ENCODE measurements at regions not wholly inside any gene's neighbourhood (a gene's known extent, or its start where the extent isn't known, plus 50 kb on each side); places are given as distances from the start of the nearest gene placed in this dataset.

GRCh38 chr15:31250033-31250432 lies 76.6 kb upstream of the KLF13 start:
- ATAC-seq (no peak), DNase-seq (no peak)
- Mint-ChIP-seq H3K9me3 (no peaks in the 10 kb centered on the region), H3K4me1 (peaks cover 0 to 13% of the 10 kb centered on the region in 2 donors), H3K27me3 (ENCODE audit: low read depth in 2 of 2) (peaks cover 0 to 4% of the 10 kb centered on the region in 2 donors), H3K27ac (no peak overlapping the region), H3K36me3 (no peaks in the 10 kb centered on the region), H3K4me3 (no peak overlapping the region)
- no peak overlapping the region for H3K27ac ChIP-seq (ENCODE audit: low read length)
- intact Hi-C loops (cut with micrococcal nuclease) = no loop called here
- H3K4me1 ChIP-seq (ENCODE audit: control insufficient read depth, insufficient read depth, low read length) = peaks cover 4% of the 10 kb centered on the region
- no peak overlapping the region for H3K4me3 ChIP-seq (ENCODE audit: low read length)
- H3K9me3 ChIP-seq (ENCODE audit: control insufficient read depth, insufficient read depth, low read length) = no peaks in the 10 kb centered on the region
- no peaks in the 10 kb centered on the region for H3K36me3 ChIP-seq (ENCODE audit: control insufficient read depth, insufficient read depth, low read length)
- no peak for TF ChIP-seq CTCF (IDR thresholded peaks at IDR 0.05)
- 94% methylated on average over 9 of the region's 9 CpGs for WGBS (ENCODE audit: insufficient coverage)
- H3K27me3 ChIP-seq (ENCODE audit: control insufficient read depth, insufficient read depth, low read length) = no peaks in the 10 kb centered on the region

- H3K36me3 Mint-ChIP-seq = no peaks in the 10 kb centered on the region
- intact Hi-C loops (cut with micrococcal nuclease) = no loop called here
- ATAC-seq = no peak
- H3K27me3 ChIP-seq (ENCODE audit: control insufficient read depth, insufficient read depth, low read length) = no peaks in the 10 kb centered on the region
- peaks cover 13% of the 10 kb centered on the region for H3K4me1 ChIP-seq (ENCODE audit: control insufficient read depth, insufficient read depth, low read length)
- peaks cover 1 to 23% of the 10 kb centered on the region in 2 donors for H3K4me1 Mint-ChIP-seq
- no peak for TF ChIP-seq CTCF (IDR thresholded peaks at IDR 0.05)
- H3K9me3 ChIP-seq (ENCODE audit: control insufficient read depth, insufficient read depth, low read length) = no peaks in the 10 kb centered on the region
- no peak overlapping the region for H3K4me3 Mint-ChIP-seq
- no peak overlapping the region for H3K27ac ChIP-seq (ENCODE audit: low read length)
- H3K4me3 ChIP-seq (ENCODE audit: low read length) = no peak overlapping the region
- 93% methylated on average over 7 of the region's 7 CpGs for WGBS (ENCODE audit: insufficient coverage)
- no peaks in the 10 kb centered on the region for H3K36me3 ChIP-seq (ENCODE audit: control insufficient read depth, insufficient read depth, low read length)
- no peaks in the 10 kb centered on the region for H3K9me3 Mint-ChIP-seq
- peaks cover 0 to 4% of the 10 kb centered on the region in 2 donors for H3K27me3 Mint-ChIP-seq (ENCODE audit: low read depth in 2 of 2)
- no peak for DNase-seq
- H3K27ac Mint-ChIP-seq = no peak overlapping the region
Observed at GRCh38 chr15:31251165-31251564, 75.5 kb upstream of the KLF13 start.

- no peak for ATAC-seq
- H3K27ac ChIP-seq (ENCODE audit: low read length) = no peak overlapping the region
- H3K36me3 Mint-ChIP-seq = no peaks in the 10 kb centered on the region
- H3K9me3 Mint-ChIP-seq = no peaks in the 10 kb centered on the region
- H3K4me3 Mint-ChIP-seq = no peak overlapping the region
- TF ChIP-seq CTCF (IDR thresholded peaks at IDR 0.05) = no peak
- H3K27me3 Mint-ChIP-seq (ENCODE audit: low read depth in 2 of 2) = peaks cover 0 to 4% of the 10 kb centered on the region in 2 donors
- H3K9me3 ChIP-seq (ENCODE audit: control insufficient read depth, insufficient read depth, low read length) = no peaks in the 10 kb centered on the region
- intact Hi-C loops (cut with micrococcal nuclease) = no loop called here
- no peak for DNase-seq
- 95% methylated on average over 6 of the region's 8 CpGs for WGBS (ENCODE audit: insufficient coverage)
- H3K4me1 ChIP-seq (ENCODE audit: control insufficient read depth, insufficient read depth, low read length) = peaks cover 24% of the 10 kb centered on the region
- no peaks in the 10 kb centered on the region for H3K36me3 ChIP-seq (ENCODE audit: control insufficient read depth, insufficient read depth, low read length)
- no peaks in the 10 kb centered on the region for H3K27me3 ChIP-seq (ENCODE audit: control insufficient read depth, insufficient read depth, low read length)
- no peak overlapping the region for H3K4me3 ChIP-seq (ENCODE audit: low read length)
- no peak overlapping the region for H3K27ac Mint-ChIP-seq
- H3K4me1 Mint-ChIP-seq = peaks cover 12 to 34% of the 10 kb centered on the region in 2 donors
Observed at GRCh38 chr15:31252171-31252785, 74.4 kb upstream of the KLF13 start.

All from natural killer cell (primary cell).